SK-N-SH (cell line): ENCODE measurements at regions not wholly inside any gene's neighbourhood (a gene's known extent, or its start where the extent isn't known, plus 50 kb on each side); places are given as distances from the start of the nearest gene placed in this dataset.

Source experiments
- CTCF ChIA-PET: fragments of 300-600, 350-600 bp; formaldehyde crosslinking; extraction: SDS; loops from one replicate; lab custom pipeline; 2021; lab: Yijun Ruan, JAX
- POLR2A ChIA-PET: fragments of 350-600 bp; sonication (Branson Sonifier 250); formaldehyde crosslinking; extraction: SDS; loops from one replicate; lab custom pipeline; 2020; ENCODE audit warnings: antibody characterized with exemption, inconsistent platforms; lab: Yijun Ruan, JAX
- DNase-seq: peaks from one replicate; pipeline ENCODE4 v3.0.0; 2012
- H2AFZ ChIP-seq: fragments of 200-600 bp; sonication (generic); 2 replicates; pipeline ENCODE4 v1.8.1; 2016; ENCODE audit warnings: antibody characterized with exemption, mild to moderate bottlenecking, low read depth
- H3F3A ChIP-seq: fragments of 200-600 bp; sonication (generic); replicated peaks from 2 replicates; pipeline ENCODE3; 2016; ENCODE audit warnings: antibody characterized with exemption, mild to moderate bottlenecking; ENCODE audit not compliant: insufficient read depth
- H3K27ac ChIP-seq, 2 experiments: fragments of 200-500 bp in 1 of 2; fragments of 200-600 bp in 1 of 2; sonication (Bioruptor generic) in 1 of 2; sonication (generic), shearing (Covaris generic) in 1 of 2; 2 replicates each; pipeline versions ENCODE4 v1.5.1 to v1.6.1; 2014 to 2016; ENCODE audit warnings: low read depth in 2 of 2, inconsistent platforms in 1 of 2, low read length in 1 of 2, mild to moderate bottlenecking in 1 of 2, mixed read lengths in 1 of 2
- H3K27me3 ChIP-seq: fragments of 200-600 bp; sonication (generic), shearing (Covaris generic); 2 replicates; pipeline ENCODE4 v1.6.1; 2016; ENCODE audit warnings: mixed run types; ENCODE audit not compliant: insufficient read depth
- H3K36me3 ChIP-seq, 2 experiments: fragments of 200-500 bp in 1 of 2; fragments of 200-600 bp in 1 of 2; sonication (Bioruptor generic) in 1 of 2; sonication (generic) in 1 of 2; replicated peaks in 1 of 2; 2 replicates each; pipeline versions ENCODE3 to v1.5.1; 2014 to 2016; ENCODE audit warnings: low read length in 1 of 2, mild to moderate bottlenecking in 1 of 2; ENCODE audit not compliant: insufficient read depth in 2 of 2, control insufficient read depth in 1 of 2
- H3K4me1 ChIP-seq, 2 experiments: fragments of 200-500 bp in 1 of 2; fragments of 200-600 bp in 1 of 2; sonication (Bioruptor generic) in 1 of 2; sonication (generic), shearing (Covaris generic) in 1 of 2; 2 replicates each; pipeline versions ENCODE4 v1.5.1 to v1.6.1; 2014 to 2016; ENCODE audit warnings: low read depth in 1 of 2, low read length in 1 of 2, mixed run types in 1 of 2; ENCODE audit not compliant: insufficient read depth in 2 of 2, control insufficient read depth in 1 of 2
- H3K4me2 ChIP-seq: fragments of 200-600 bp; sonication (generic), shearing (Covaris generic); 2 replicates; pipeline ENCODE4 v1.6.1; 2017; ENCODE audit warnings: mixed run types
- H3K4me3 ChIP-seq, 2 experiments: fragments of 200-500 bp in 1 of 2; fragments of 200-600 bp in 1 of 2; sonication (Bioruptor generic) in 1 of 2; sonication (generic), shearing (Covaris generic) in 1 of 2; 2 replicates each; pipeline versions ENCODE4 v1.5.1 to v1.8.1; 2014 to 2016; ENCODE audit warnings: low read depth in 2 of 2, inconsistent platforms in 1 of 2, low read length in 1 of 2, mild to moderate bottlenecking in 1 of 2, mixed read lengths in 1 of 2, moderate library complexity in 1 of 2
- H3K79me2 ChIP-seq: fragments of 200-600 bp; sonication (generic); 2 replicates; pipeline ENCODE4 v1.8.1; 2017; ENCODE audit warnings: mild to moderate bottlenecking; ENCODE audit not compliant: insufficient read depth
- H3K9ac ChIP-seq: fragments of 200-600 bp; sonication (generic); 2 replicates; pipeline ENCODE4 v1.6.1; 2017; ENCODE audit warnings: mixed run types
- H3K9me2 ChIP-seq: fragments of 200-600 bp; sonication (generic); 2 replicates; pipeline ENCODE4 v1.6.1; 2017; ENCODE audit warnings: mixed run types
- H3K9me3 ChIP-seq: fragments of 200-600 bp; sonication (generic); 2 replicates; pipeline ENCODE4 v1.6.1; 2017; ENCODE audit warnings: mixed run types, mild to moderate bottlenecking, moderate library complexity
- H4K20me1 ChIP-seq: fragments of 200-600 bp; sonication (generic); 2 replicates; pipeline ENCODE4 v1.6.1; 2017; ENCODE audit warnings: mild to moderate bottlenecking, mixed run types; ENCODE audit not compliant: insufficient read depth
- CHD2 ChIP-seq: fragments of 150-350 bp; IDR thresholded peaks from 2 replicates; pipeline ENCODE4 v1.6.1; 2018; ENCODE audit warnings: low read length; ENCODE audit not compliant: partially characterized antibody
- ELF1 ChIP-seq: IDR thresholded peaks from 2 replicates; pipeline ENCODE4 v1.4.0; 2012
- EP300 ChIP-seq, 2 experiments: IDR thresholded peaks; 2 replicates each; pipeline versions ENCODE4 v1.4.0 to v1.6.1; 2012; ENCODE audit warnings: borderline replicate concordance in 1 of 2, low read depth in 1 of 2, low read length in 1 of 2
- FOSL2 ChIP-seq: IDR thresholded peaks from 2 replicates; pipeline ENCODE4 v1.4.0; 2012; ENCODE audit warnings: low read depth, mild to moderate bottlenecking, moderate library complexity, borderline replicate concordance
- FOXJ3 ChIP-seq: sonication (generic); formaldehyde crosslinking; IDR thresholded peaks from 2 replicates; pipeline ENCODE4 v1.5.1; 2020; ENCODE audit warnings: mild to moderate bottlenecking, missing genetic modification reagents
- GATA2 ChIP-seq: sonication (generic); formaldehyde crosslinking; IDR thresholded peaks from 2 replicates; pipeline ENCODE4 v1.5.0; 2020; ENCODE audit warnings: mild to moderate bottlenecking, missing genetic modification reagents
- IRF3 ChIP-seq: fragments of 150-350 bp; IDR thresholded peaks from 2 replicates; pipeline ENCODE4 v1.6.1; 2016; ENCODE audit warnings: mild to moderate bottlenecking, low read depth, low read length
- JUND ChIP-seq: IDR thresholded peaks from 2 replicates; pipeline ENCODE4 v1.4.0; 2012
- NRF1 ChIP-seq: IDR thresholded peaks from 2 replicates; pipeline ENCODE4 v1.6.1; 2012; ENCODE audit warnings: low read depth, mild to moderate bottlenecking, low read length
- PBX3 ChIP-seq: IDR thresholded peaks from 2 replicates; pipeline ENCODE4; 2012
- POLR2AphosphoS5 ChIP-seq: IDR thresholded peaks from 2 replicates; pipeline ENCODE4 v1.6.1; 2012; ENCODE audit warnings: low read depth, low read length
- RCOR1 ChIP-seq: fragments of 150-350 bp; IDR thresholded peaks from 2 replicates; pipeline ENCODE4 v1.6.1; 2017; ENCODE audit warnings: antibody characterized with exemption, low read length
- RXRA ChIP-seq: IDR thresholded peaks from 2 replicates; pipeline ENCODE4 v1.4.0; 2012; ENCODE audit warnings: low read depth, mild to moderate bottlenecking, borderline replicate concordance
- SMC3 ChIP-seq: IDR thresholded peaks from 2 replicates; pipeline ENCODE4 v1.6.1; 2012; ENCODE audit warnings: low read depth, low read length, improper control_type of control experiment
- TAF1 ChIP-seq: IDR thresholded peaks from 2 replicates; pipeline ENCODE4 v1.6.1; 2012; ENCODE audit warnings: low read depth, mild to moderate bottlenecking, low read length, moderate library complexity, borderline replicate concordance
- TEAD4 ChIP-seq: IDR thresholded peaks from 2 replicates; pipeline ENCODE4 v1.4.0; 2012; ENCODE audit warnings: mild to moderate bottlenecking, borderline replicate concordance; ENCODE audit not compliant: insufficient read depth
- USF1 ChIP-seq: IDR thresholded peaks from 2 replicates; pipeline ENCODE4 v1.4.0; 2012; ENCODE audit warnings: low read depth, borderline replicate concordance
- USF2 ChIP-seq: fragments of 150-350 bp; IDR thresholded peaks from 2 replicates; pipeline ENCODE4 v1.6.1; 2017; ENCODE audit warnings: antibody characterized with exemption, low read length, low read depth, borderline replicate concordance
- YY1 ChIP-seq: IDR thresholded peaks from 2 replicates; pipeline ENCODE4 v1.4.0; 2012; ENCODE audit warnings: low read depth, mild to moderate bottlenecking
- WGBS: methylation state at CpG from one replicate; pipeline ENCODE4 v1.1.6; 2017; ENCODE audit warnings: low lambda C conversion rate; 5-methylcytosine and 5-hydroxymethylcytosine counted together

- ChIA-PET POLR2A (no interaction called here), CTCF (interaction anchor here (1.0 kb wide), 1 partner anchor 9 kb away, joined by 3 read pairs; no protein-coding TSS in a partner anchor)
- Histone ChIP-seq H3K9me2 (0 out of 2 replicates have a peak, but pooled peaks cover 3% of the 10 kb centered on the region), H3K36me3 (no peaks in the 10 kb centered on the region), H3K79me2 (no peaks in the 10 kb centered on the region), H3K9me3 (no peaks in the 10 kb centered on the region), H3K27ac (no peak overlapping the region), H3K9ac (no peak overlapping the region), H3K4me3 (no peak overlapping the region), H3K4me2 (no peak overlapping the region), H4K20me1 (no peaks in the 10 kb centered on the region), H3K4me1 (no peaks in the 10 kb centered on the region; a peak in 2 of 4 replicates), H3K27me3 (no peaks in the 10 kb centered on the region), H3F3A (no peaks in the 10 kb centered on the region), H2AFZ (no peak overlapping the region)
- peak; percentile 4 for DNase-seq
- TF ChIP-seq RCOR1 (peak; percentile 32; the same call in 1 of the 2 replicates), EP300 (IDR thresholded peaks at IDR 0.05; ENCODE audit: borderline replicate concordance in 1 of 2, low read depth in 1 of 2, low read length in 1 of 2) (peak in 1 of 2 experiments; percentile 15; a peak in 1 of 4 replicates), USF1 (no peak)
- WGBS = 30% methylated on average over 5 of the region's 5 CpGs
These were observed 1994.5 kb upstream of the FLRT2 start for GRCh38 chr14:83535444-83535843.

- TF ChIP-seq TEAD4 = no peak
- TF ChIP-seq YY1 = no peak
- TF ChIP-seq ELF1 = no peak
- TF ChIP-seq PBX3 = no peak
- no peak for TF ChIP-seq FOXJ3 (CRISPR knock-in tag)
- TF ChIP-seq NRF1 = no peak
- no peak for TF ChIP-seq SMC3
- TF ChIP-seq JUND = no peak
- TF ChIP-seq RXRA = no peak
- TF ChIP-seq CHD2 = no peak
- no peak for TF ChIP-seq GATA2 (CRISPR knock-in tag)
- TF ChIP-seq POLR2AphosphoS5 = no peak
- TF ChIP-seq FOSL2 = no peak
- no peak for TF ChIP-seq USF2
- TF ChIP-seq IRF3 = no peak
- no peak for TF ChIP-seq TAF1
- Histone ChIP-seq H2AFZ (no peak overlapping the region), H3K4me3 (no peak overlapping the region), H3K27ac (no peak overlapping the region), H3F3A (no peaks in the 10 kb centered on the region), H3K9ac (no peak overlapping the region), H3K9me2 (0 out of 2 replicates have a peak, but pooled peaks cover 3% of the 10 kb centered on the region), H3K4me1 (no peaks in the 10 kb centered on the region; a peak in 1 of 4 replicates), H3K4me2 (no peak overlapping the region), H3K27me3 (no peaks in the 10 kb centered on the region), H3K79me2 (no peaks in the 10 kb centered on the region), H3K36me3 (no peaks in the 10 kb centered on the region), H3K9me3 (no peaks in the 10 kb centered on the region), H4K20me1 (no peaks in the 10 kb centered on the region)
- DNase-seq = no peak
- ChIA-PET CTCF (no interaction called here), POLR2A (no interaction called here)
- WGBS = 55% methylated on average over 10 of the region's 13 CpGs
These were observed 1988.8 kb upstream of the FLRT2 start for GRCh38 chr14:83541147-83541546.
